GM18511 (cell line): ENCODE measurements at regions not wholly inside any gene's neighbourhood (a gene's known extent, or its start where the extent isn't known, plus 50 kb on each side); places are given as distances from the start of the nearest gene placed in this dataset.

Source experiments
- ATAC-seq: cut with Tn5 transposase; IDR thresholded peaks from one replicate; pipeline ENCODE4 v1.9.1; 2021; ENCODE audit warnings: mild to moderate bottlenecking, moderate library complexity; ENCODE audit not compliant: unreplicated experiment

- ATAC-seq = no peak
Measured at GRCh38 chr1:214202992-214203391, 78.0 kb upstream of the SMYD2 start.

- no peak for ATAC-seq
Measured at GRCh38 chr1:214205053-214205452, 75.9 kb upstream of the SMYD2 start.

GRCh38 chr1:214208460-214208859 is 72.5 kb upstream of the SMYD2 start:
- ATAC-seq = no peak

GRCh38 chr1:214209260-214209808 is 71.6 kb upstream of the SMYD2 start:
- no peak for ATAC-seq

GRCh38 chr1:214213136-214213535 is 67.8 kb upstream of the SMYD2 start:
- no peak for ATAC-seq

- ATAC-seq = no peak
Measured at GRCh38 chr1:214214851-214215250, 66.1 kb upstream of the SMYD2 start.

- ATAC-seq = no peak
Measured at GRCh38 chr1:214215583-214215982, 65.4 kb upstream of the SMYD2 start.

GRCh38 chr1:214216021-214216420 is 64.9 kb upstream of the SMYD2 start:
- ATAC-seq = no peak

GRCh38 chr1:214216779-214217178 is 64.2 kb upstream of the SMYD2 start:
- ATAC-seq = no peak

- no peak for ATAC-seq
Measured at GRCh38 chr1:214219902-214220301, 61.1 kb upstream of the SMYD2 start.

GRCh38 chr1:214220891-214221290 is 60.1 kb upstream of the SMYD2 start:
- no peak for ATAC-seq

GRCh38 chr1:214224611-214225354 is 56.2 kb upstream of the SMYD2 start:
- no peak for ATAC-seq

GRCh38 chr1:214228976-214229375 is 52.0 kb upstream of the SMYD2 start:
- no peak for ATAC-seq

- no peak for ATAC-seq
Measured at GRCh38 chr1:214229736-214230135, 51.2 kb upstream of the SMYD2 start.
